ENCODE measurements at regions not wholly inside any gene's neighbourhood (a gene's known extent, or its start where the extent isn't known, plus 50 kb on each side); places are given as distances from the start of the nearest gene placed in this dataset.

GRCh38 chr16:79375351-79375750 lies 225.2 kb downstream of the MAF start:
- TF ChIP-seq CTCF (IDR thresholded peaks at IDR 0.05; ENCODE audit: unreplicated experiment in 3 of 3): no peak
- Mint-ChIP-seq H3K4me1 (no peaks in the 10 kb centered on the region), H3K27ac (no peak overlapping the region), H3K27me3 (ENCODE audit: low read depth) (peaks cover 12% of the 10 kb centered on the region), H3K4me3 (no peak overlapping the region), H3K36me3 (ENCODE audit: low read depth) (no peaks in the 10 kb centered on the region), H3K9me3 (peaks cover 16% of the 10 kb centered on the region)

GRCh38 chr16:79372503-79373184 lies 227.9 kb downstream of the MAF start:
- H3K27me3 Mint-ChIP-seq (ENCODE audit: low read depth): peaks cover 12% of the 10 kb centered on the region
- peaks cover 14% of the 10 kb centered on the region for H3K9me3 Mint-ChIP-seq
- H3K4me3 Mint-ChIP-seq: no peak overlapping the region
- no peaks in the 10 kb centered on the region for H3K4me1 Mint-ChIP-seq
- no peaks in the 10 kb centered on the region for H3K36me3 Mint-ChIP-seq (ENCODE audit: low read depth)
- TF ChIP-seq CTCF (IDR thresholded peaks at IDR 0.05; ENCODE audit: unreplicated experiment in 3 of 3): no peak
- H3K27ac Mint-ChIP-seq: peak overlapping the region in 1 of 3 experiments; percentile 3

GRCh38 chr16:79370736-79371135 lies 229.8 kb downstream of the MAF start:
- Mint-ChIP-seq H3K27ac (no peak overlapping the region), H3K4me1 (no peaks in the 10 kb centered on the region), H3K4me3 (no peak overlapping the region), H3K9me3 (peaks cover 13% of the 10 kb centered on the region), H3K27me3 (ENCODE audit: low read depth) (peaks cover 12% of the 10 kb centered on the region), H3K36me3 (ENCODE audit: low read depth) (no peaks in the 10 kb centered on the region)
- no peak for TF ChIP-seq CTCF (IDR thresholded peaks at IDR 0.05; ENCODE audit: unreplicated experiment in 3 of 3)

DNA sequence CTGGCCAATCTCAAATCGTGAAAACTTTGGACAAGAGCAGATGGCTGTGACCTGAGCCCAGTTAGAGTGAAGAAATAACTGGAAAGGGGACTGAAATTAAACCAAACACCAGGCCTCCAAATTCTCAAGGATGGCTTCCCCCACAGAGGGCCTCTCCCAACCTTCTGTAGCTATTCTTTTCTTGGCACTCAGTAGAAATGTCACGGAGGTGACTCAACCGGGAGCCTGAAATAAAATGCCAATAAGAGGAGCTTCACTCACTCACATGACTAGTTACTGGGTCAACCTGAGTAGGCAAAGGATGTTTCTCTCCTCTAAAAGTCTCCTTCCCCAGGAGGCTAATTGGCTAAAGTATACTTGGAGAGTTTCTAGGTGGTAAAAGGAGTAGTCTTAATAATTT lies 230.7 kb downstream of the MAF start:
- Mint-ChIP-seq H3K4me3 (no peak overlapping the region), H3K36me3 (ENCODE audit: low read depth) (no peaks in the 10 kb centered on the region), H3K27ac (no peak overlapping the region), H3K9me3 (peaks cover 11% of the 10 kb centered on the region), H3K27me3 (ENCODE audit: low read depth) (peaks cover 5% of the 10 kb centered on the region), H3K4me1 (no peaks in the 10 kb centered on the region)
- no peak for TF ChIP-seq CTCF (IDR thresholded peaks at IDR 0.05; ENCODE audit: unreplicated experiment in 3 of 3)

DNA sequence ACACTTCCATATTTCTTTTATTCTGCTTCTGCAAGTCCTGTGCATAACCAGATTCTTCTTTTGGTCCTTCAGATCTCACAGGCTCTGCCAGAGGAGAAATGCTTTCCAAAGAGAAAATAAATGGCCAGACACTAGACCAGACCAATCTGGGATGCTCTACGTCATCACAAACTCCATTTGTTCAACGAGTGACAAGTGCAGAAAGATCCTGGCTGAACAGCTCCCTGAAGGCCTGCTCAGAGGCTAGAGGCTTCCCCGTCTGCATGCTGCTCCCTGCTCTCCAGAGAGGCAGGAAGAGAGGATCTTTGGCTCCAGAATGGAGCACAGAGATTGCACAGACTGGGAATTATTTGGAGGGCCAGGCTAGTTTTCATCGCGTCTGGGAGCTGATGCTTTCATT lies 232.7 kb downstream of the MAF start:
- peaks cover 13% of the 10 kb centered on the region for H3K27me3 Mint-ChIP-seq (ENCODE audit: low read depth)
- peaks cover 14% of the 10 kb centered on the region for H3K9me3 Mint-ChIP-seq
- H3K27ac Mint-ChIP-seq: no peak overlapping the region
- H3K4me1 Mint-ChIP-seq: no peaks in the 10 kb centered on the region
- H3K4me3 Mint-ChIP-seq: no peak overlapping the region
- H3K36me3 Mint-ChIP-seq (ENCODE audit: low read depth): no peaks in the 10 kb centered on the region
- no peak for TF ChIP-seq CTCF (IDR thresholded peaks at IDR 0.05; ENCODE audit: unreplicated experiment in 3 of 3)

DNA sequence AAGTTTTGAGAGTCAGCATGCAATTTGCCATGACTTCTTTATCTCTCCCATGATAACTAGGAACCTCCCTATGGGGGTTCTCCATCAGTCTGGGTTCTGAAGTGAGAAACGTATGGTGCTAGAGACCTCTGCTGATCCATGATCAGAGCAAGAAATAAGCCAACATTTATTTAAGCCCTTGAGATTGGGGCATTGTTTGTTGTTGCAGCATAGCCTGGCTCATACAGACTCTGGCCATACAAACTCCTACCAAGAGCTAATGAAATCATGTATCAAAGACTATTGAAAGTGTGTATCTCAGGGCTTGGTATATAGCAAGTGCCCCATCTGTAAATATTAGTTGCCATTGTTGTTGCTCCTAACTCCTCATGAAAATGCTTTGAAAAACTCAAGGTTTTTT lies 233.9 kb downstream of the MAF start:
- TF ChIP-seq CTCF (IDR thresholded peaks at IDR 0.05; ENCODE audit: unreplicated experiment in 3 of 3): no peak

More for the DNA sequence above, 233.9 kb downstream of the MAF start:
- Mint-ChIP-seq H3K9me3 (peaks cover 13% of the 10 kb centered on the region), H3K27ac (no peak overlapping the region), H3K27me3 (ENCODE audit: low read depth) (peaks cover 15% of the 10 kb centered on the region), H3K4me1 (no peaks in the 10 kb centered on the region), H3K4me3 (no peak overlapping the region), H3K36me3 (ENCODE audit: low read depth) (no peaks in the 10 kb centered on the region)
